Gastrocnemius medialis (tissue), 4 donors: ENCODE measurements at regions not wholly inside any gene's neighbourhood (a gene's known extent, or its start where the extent isn't known, plus 50 kb on each side); places are given as distances from the start of the nearest gene placed in this dataset.

ENCODE experiments used
- ATAC-seq, 2 donors: fragments of 150-250 bp; one replicate each; pipeline ENCODE4 v1.9.1; 2016
- DNase-seq, 2 donors: peaks; one replicate each; pipeline ENCODE4 v3.0.0-alpha.2; 2019
- H3K27ac ChIP-seq, 4 donors: fragments of 200-600 bp; sonication (generic); 1 replicate in 1 of 4; 2 replicates in 3 of 4; pipeline ENCODE4 v1.5.1; 2016 to 2018; ENCODE audit warnings: mild to moderate bottlenecking in 2 of 4, moderate library complexity in 1 of 4
- H3K27me3 ChIP-seq, 3 donors: fragments of 200-600 bp; sonication (generic) in 2 of 3; 1 replicate in 1 of 3; 2 replicates in 2 of 3; pipeline versions ENCODE4 v1.5.1 to v1.6.0; 2016 to 2019; ENCODE audit warnings: mild to moderate bottlenecking in 1 of 3, moderate library complexity in 1 of 3
- H3K36me3 ChIP-seq, 2 donors: fragments of 200-600 bp; sonication (generic) in 1 of 2; one replicate each; pipeline ENCODE4 v1.5.1; 2017 to 2018
- H3K4me1 ChIP-seq, 2 donors: fragments of 200-600 bp; sonication (generic) in 1 of 2; one replicate each; pipeline ENCODE4 v1.5.1; 2016 to 2017; ENCODE audit warnings: mild to moderate bottlenecking in 2 of 2
- H3K4me3 ChIP-seq, 4 donors: fragments of 200-600 bp; sonication (generic) in 3 of 4; 1 replicate in 1 of 4; 2 replicates in 3 of 4; pipeline ENCODE4 v1.5.1; 2016 to 2019; ENCODE audit warnings: mild to moderate bottlenecking in 2 of 4
- H3K9me3 ChIP-seq, 3 donors: fragments of 200-600 bp; sonication (generic) in 2 of 3; 1 replicate in 1 of 3; 2 replicates in 2 of 3; pipeline ENCODE4 v1.5.1; 2016 to 2019
- CTCF ChIP-seq, 5 experiments: fragments of 450-650 bp in 3 of 5; fragments of 200-600 bp in 2 of 5; sonication (generic) in 2 of 5; IDR thresholded peaks in 4 of 5; conservative IDR thresholded peaks in 1 of 5; 1 replicate in 4 of 5; 2 replicates in 1 of 5; pipeline ENCODE4 v1.5.1; 2016 to 2019; ENCODE audit warnings: antibody characterized with exemption in 5 of 5, mild to moderate bottlenecking in 3 of 5, moderate library complexity in 3 of 5
- POLR2A ChIP-seq, 2 donors: fragments of 450-650 bp; IDR thresholded peaks; one replicate each; pipeline ENCODE4 v1.6.1; 2017; ENCODE audit warnings: antibody characterized with exemption in 2 of 2, mild to moderate bottlenecking in 2 of 2, moderate library complexity in 2 of 2
- in situ Hi-C, 4 donors: fragments of 200-750 bp; cut with MboI; loops; one replicate each; pipeline versions ENCODE4 v1.15.0 to v1.8.0; 2017; ENCODE audit warnings: low sequenced_read_pairs in 4 of 4
- intact Hi-C: fragments of 100-400 bp; cut with DNase I; formaldehyde crosslinking; loops from one replicate; pipeline ENCODE4 v1.15.1; 2023; ENCODE audit warnings: low total_unique reads

DNA sequence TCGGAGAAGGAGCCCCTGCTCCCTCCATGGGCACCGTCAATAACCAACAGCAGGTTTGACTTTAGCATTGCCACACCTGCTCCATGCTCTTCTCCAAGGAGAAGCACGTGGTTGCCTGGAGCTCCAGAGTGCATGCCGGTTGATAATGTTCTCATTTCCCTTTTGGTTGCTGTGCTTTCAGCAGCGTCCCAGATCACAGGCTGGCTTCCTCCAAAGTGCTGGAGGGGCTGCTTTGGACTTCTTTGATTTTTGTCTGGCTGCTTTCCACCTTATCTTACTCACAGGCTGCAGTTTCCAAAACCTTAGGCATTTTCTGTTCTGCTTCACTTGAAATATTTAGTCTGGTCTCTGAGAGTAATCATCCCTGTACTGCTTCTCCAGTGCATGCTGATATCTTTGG lies 123.8 kb upstream of the IRS2 start:
- no peak overlapping the region for H3K27ac ChIP-seq
- no peaks in the 10 kb centered on the region for H3K36me3 ChIP-seq
- no peaks in the 10 kb centered on the region for H3K9me3 ChIP-seq
- in situ Hi-C loops (no loop called here), intact Hi-C loops (no loop called here)
- DNase-seq, result no peak
- no peak overlapping the region for H3K4me3 ChIP-seq
- H3K27me3 ChIP-seq, result no peaks in the 10 kb centered on the region
- TF ChIP-seq POLR2A (IDR thresholded peaks at IDR 0.05), result no peak
- TF ChIP-seq CTCF (IDR thresholded peaks at IDR 0.05 in 4 of 5, conservative IDR thresholded peaks at IDR 0.05 in 1 of 5), result no peak
- ATAC-seq, result no peak
- H3K4me1 ChIP-seq, result no peaks in the 10 kb centered on the region

DNA sequence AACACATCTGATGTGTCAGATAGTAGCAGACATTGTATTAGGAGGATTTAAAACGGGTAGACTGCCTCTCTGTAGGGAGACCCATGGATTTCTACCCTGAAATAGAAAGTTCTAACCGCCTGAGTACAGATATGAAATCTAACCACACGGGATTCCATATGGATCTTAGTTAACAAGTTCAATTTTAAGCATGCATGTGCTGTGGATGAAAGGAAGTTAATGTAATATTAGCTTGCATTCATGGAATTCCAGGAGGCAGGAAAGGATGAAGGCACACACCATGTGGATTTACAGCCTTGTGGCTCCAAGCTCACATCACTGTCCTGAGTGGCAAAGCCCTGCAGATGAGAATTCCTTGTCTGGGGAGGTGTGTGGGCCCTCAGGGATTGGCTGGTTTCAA lies 120.6 kb upstream of the IRS2 start:
- intact Hi-C loops, result no loop called here

DNA sequence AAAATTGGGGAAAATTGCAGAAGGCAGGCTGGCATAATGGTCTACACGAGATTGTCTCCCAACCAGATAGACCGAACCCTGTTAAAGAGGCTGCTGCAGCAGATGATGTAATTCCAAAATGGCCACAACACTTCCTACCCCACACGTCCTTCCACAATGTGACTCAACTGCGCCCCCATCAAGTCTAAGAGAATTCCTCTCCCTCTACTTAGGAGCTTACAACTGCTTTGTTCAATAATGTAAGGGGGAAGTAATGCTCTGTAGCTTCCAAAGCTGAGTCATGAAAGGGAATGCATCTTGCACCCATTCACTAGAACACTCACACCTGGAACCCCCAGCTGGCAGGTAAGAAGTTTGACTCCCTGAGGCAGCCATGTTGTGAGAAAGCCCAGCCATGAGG lies 117.8 kb upstream of the IRS2 start:
- in situ Hi-C loops, result no loop called here
- Histone ChIP-seq H3K4me3 (no peak overlapping the region), H3K36me3 (no peaks in the 10 kb centered on the region), H3K27me3 (no peaks in the 10 kb centered on the region), H3K27ac (no peak overlapping the region), H3K4me1 (no peaks in the 10 kb centered on the region), H3K9me3 (no peaks in the 10 kb centered on the region)
- TF ChIP-seq POLR2A (IDR thresholded peaks at IDR 0.05) (no peak), CTCF (IDR thresholded peaks at IDR 0.05 in 4 of 5, conservative IDR thresholded peaks at IDR 0.05 in 1 of 5) (no peak)
- DNase-seq, result no peak
- intact Hi-C loops, result no loop called here
- no peak for ATAC-seq

More for the DNA sequence above, 120.6 kb upstream of the IRS2 start:
- H3K9me3 ChIP-seq, result no peaks in the 10 kb centered on the region
- no peaks in the 10 kb centered on the region for H3K36me3 ChIP-seq
- DNase-seq (no peak), ATAC-seq (no peak)
- H3K27me3 ChIP-seq, result no peaks in the 10 kb centered on the region
- H3K27ac ChIP-seq, result no peak overlapping the region
- H3K4me1 ChIP-seq, result no peaks in the 10 kb centered on the region
- no peak for TF ChIP-seq CTCF (IDR thresholded peaks at IDR 0.05 in 4 of 5, conservative IDR thresholded peaks at IDR 0.05 in 1 of 5)
- no peak for TF ChIP-seq POLR2A (IDR thresholded peaks at IDR 0.05)
- in situ Hi-C loops, result no loop called here
- H3K4me3 ChIP-seq, result no peak overlapping the region

- TF ChIP-seq CTCF (IDR thresholded peaks at IDR 0.05 in 4 of 5, conservative IDR thresholded peaks at IDR 0.05 in 1 of 5) (no peak), POLR2A (IDR thresholded peaks at IDR 0.05) (no peak)
- no peak for DNase-seq
- ATAC-seq, result no peak
- H3K9me3 ChIP-seq, result no peaks in the 10 kb centered on the region
- no peak overlapping the region for H3K27ac ChIP-seq
- H3K36me3 ChIP-seq, result no peaks in the 10 kb centered on the region
- no peak overlapping the region for H3K4me3 ChIP-seq
- intact Hi-C loops, result no loop called here
- no peaks in the 10 kb centered on the region for H3K27me3 ChIP-seq
- no peaks in the 10 kb centered on the region for H3K4me1 ChIP-seq
- in situ Hi-C loops, result no loop called here
These were observed 114.4 kb upstream of the IRS2 start for GRCh38 chr13:109900741-109901140.

DNA sequence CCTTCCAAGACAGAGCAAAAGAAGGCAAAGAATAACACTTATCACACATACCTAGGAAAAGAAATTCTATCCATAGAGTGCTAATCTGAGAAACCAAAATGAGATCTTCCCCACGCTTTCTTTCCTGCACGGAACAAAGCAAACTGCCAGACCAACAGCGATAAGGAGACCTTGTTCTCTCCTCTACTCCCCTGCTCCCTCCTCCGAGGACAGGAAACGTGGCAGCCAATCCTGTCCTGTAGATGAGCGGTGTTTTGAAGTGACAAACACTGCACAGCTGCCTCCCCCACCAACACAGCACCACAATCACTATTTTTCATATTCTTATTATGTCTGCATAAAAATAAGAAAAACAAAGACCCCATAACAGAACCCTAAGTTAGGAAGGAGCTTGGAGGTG lies 113.9 kb upstream of the IRS2 start:
- intact Hi-C loops (no loop called here), in situ Hi-C loops (no loop called here)
- no peak for DNase-seq
- no peak for ATAC-seq
- Histone ChIP-seq H3K4me1 (no peaks in the 10 kb centered on the region), H3K27ac (no peak overlapping the region), H3K9me3 (no peaks in the 10 kb centered on the region), H3K36me3 (no peaks in the 10 kb centered on the region), H3K4me3 (no peak overlapping the region), H3K27me3 (no peaks in the 10 kb centered on the region)
- TF ChIP-seq CTCF (IDR thresholded peaks at IDR 0.05 in 4 of 5, conservative IDR thresholded peaks at IDR 0.05 in 1 of 5) (no peak), POLR2A (IDR thresholded peaks at IDR 0.05) (no peak)
